OCI-LY7 (cell line): ENCODE measurements at regions not wholly inside any gene's neighbourhood (a gene's known extent, or its start where the extent isn't known, plus 50 kb on each side); places are given as distances from the start of the nearest gene placed in this dataset.

Experiments used
- CTCF ChIP-seq: fragments of 200-600 bp; sonication (generic); conservative IDR thresholded peaks from 2 replicates; pipeline ENCODE4 v1.5.1; 2014; ENCODE audit warnings: mild to moderate bottlenecking, antibody characterized with exemption, low read length, moderate library complexity, mixed read lengths
- EZH2phosphoT487 ChIP-seq: fragments of 200-600 bp; sonication (generic); IDR thresholded peaks from 2 replicates; pipeline ENCODE4 v1.6.1; 2018; ENCODE audit warnings: low read depth, borderline replicate concordance, mild to moderate bottlenecking, mixed run types, antibody characterized with exemption, low read length, moderate library complexity, mixed read lengths

DNA sequence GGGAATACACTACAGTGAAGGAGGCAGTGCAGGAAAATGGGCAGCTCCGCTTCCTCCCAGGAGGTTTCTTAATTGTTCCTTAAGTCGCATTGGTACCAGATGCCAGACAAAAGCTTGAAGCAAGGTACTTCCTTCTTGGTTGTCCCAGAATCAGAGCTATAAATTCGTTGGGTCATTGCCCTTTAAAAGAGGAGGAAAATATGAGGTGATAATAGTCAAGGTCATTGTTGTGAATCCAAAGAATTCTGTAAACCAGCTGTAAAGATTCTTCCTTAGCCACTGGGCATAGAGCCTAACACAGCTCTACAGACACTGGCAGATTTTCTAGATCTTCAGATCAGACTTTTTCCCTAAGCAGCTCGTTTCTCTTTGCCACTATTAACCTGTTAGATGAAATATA, 444.1 kb upstream of the TLE4 start:
- TF ChIP-seq CTCF (no peak), EZH2phosphoT487 (no peak)
